Smooth muscle cell (in vitro differentiated cells): ENCODE measurements at regions not wholly inside any gene's neighbourhood (a gene's known extent, or its start where the extent isn't known, plus 50 kb on each side); places are given as distances from the start of the nearest gene placed in this dataset.
"Not testable (repeated sequence)": the region's sequence is repeated elsewhere in the genome, so short reads cannot be mapped to it uniquely, and the experiment has no call there.

Experiments used
- DNase-seq: peaks from one replicate; lab custom pipeline; 2025; ENCODE audit not compliant: unreplicated experiment; lab: John Stamatoyannopoulos, UW
- H2AFZ ChIP-seq: fragments of 200-600 bp; sonication (generic); 2 replicates; pipeline ENCODE4 v1.6.0; 2016; ENCODE audit warnings: antibody characterized with exemption, low read depth, mild to moderate bottlenecking
- H3F3A ChIP-seq: fragments of 200-600 bp; sonication (generic); 2 replicates; pipeline ENCODE4 v1.6.0; 2017; ENCODE audit warnings: antibody characterized with exemption, low read depth
- H3K27ac ChIP-seq: fragments of 200-600 bp; sonication (generic); 2 replicates; pipeline ENCODE4 v1.5.1; 2016; ENCODE audit warnings: low read depth, mild to moderate bottlenecking
- H3K27me3 ChIP-seq: fragments of 200-600 bp; sonication (generic); 2 replicates; pipeline ENCODE4 v1.6.1; 2016; ENCODE audit warnings: low read depth, mild to moderate bottlenecking
- H3K36me3 ChIP-seq: fragments of 200-600 bp; sonication (generic); 2 replicates; pipeline ENCODE4 v1.5.1; 2016; ENCODE audit warnings: low read depth
- H3K4me1 ChIP-seq: fragments of 200-600 bp; sonication (generic); 2 replicates; pipeline ENCODE4 v1.5.1; 2016; ENCODE audit warnings: low read depth
- H3K4me2 ChIP-seq: fragments of 200-600 bp; sonication (generic); 2 replicates; pipeline ENCODE4 v1.6.0; 2016; ENCODE audit warnings: mild to moderate bottlenecking
- H3K4me3 ChIP-seq: fragments of 200-600 bp; sonication (generic); 2 replicates; pipeline ENCODE4 v1.5.1; 2016; ENCODE audit warnings: mild to moderate bottlenecking
- H3K79me2 ChIP-seq: fragments of 200-600 bp; sonication (generic); 2 replicates; pipeline ENCODE4 v1.6.0; 2016; ENCODE audit warnings: low read depth, mild to moderate bottlenecking
- H3K9ac ChIP-seq: fragments of 200-600 bp; sonication (generic); 2 replicates; pipeline ENCODE4 v1.6.0; 2016; ENCODE audit warnings: low read depth
- H3K9me3 ChIP-seq: fragments of 200-600 bp; sonication (generic); replicated peaks from 2 replicates; pipeline ENCODE4 v1.5.1; 2016; ENCODE audit warnings: low read depth
- H4K20me1 ChIP-seq: fragments of 200-600 bp; sonication (generic); 2 replicates; pipeline ENCODE4 v1.6.0; 2016; ENCODE audit warnings: low read depth
- CTCF ChIP-seq: fragments of 200-600 bp; sonication (generic); IDR thresholded peaks from 2 replicates; pipeline ENCODE4 v1.5.1; 2017; ENCODE audit warnings: borderline replicate concordance, mild to moderate bottlenecking, antibody characterized with exemption; ENCODE audit not compliant: insufficient read depth, poor library complexity, severe bottlenecking
- WGBS: methylation state at CpG from one replicate; pipeline ENCODE4 v1.1.7; 2016; ENCODE audit warnings: low lambda C conversion rate; 5-methylcytosine and 5-hydroxymethylcytosine counted together

GRCh38 chr5:122615146-122615545, 159.7 kb upstream of the SNX2 start:
- H4K20me1 ChIP-seq, result no peaks in the 10 kb centered on the region
- no peaks in the 10 kb centered on the region for H3K27me3 ChIP-seq
- no peaks in the 10 kb centered on the region for H3K9me3 ChIP-seq
- no peak overlapping the region for H3K27ac ChIP-seq
- H2AFZ ChIP-seq, result no peak overlapping the region
- no peak for DNase-seq
- no peak overlapping the region for H3K4me2 ChIP-seq
- H3K36me3 ChIP-seq, result no peaks in the 10 kb centered on the region
- H3K9ac ChIP-seq, result no peak overlapping the region
- TF ChIP-seq CTCF, result no peak
- H3F3A ChIP-seq, result no peaks in the 10 kb centered on the region
- H3K4me1 ChIP-seq, result no peaks in the 10 kb centered on the region
- 82% methylated on average over 1 of the region's 1 CpG for WGBS
- no peak overlapping the region for H3K4me3 ChIP-seq
- H3K79me2 ChIP-seq, result no peaks in the 10 kb centered on the region

- no peak overlapping the region for H3K4me3 ChIP-seq
- no peaks in the 10 kb centered on the region for H3F3A ChIP-seq
- no peaks in the 10 kb centered on the region for H3K27me3 ChIP-seq
- TF ChIP-seq CTCF, result no peak
- no peaks in the 10 kb centered on the region for H3K4me1 ChIP-seq
- no peak overlapping the region for H3K4me2 ChIP-seq
- no peak overlapping the region for H2AFZ ChIP-seq
- DNase-seq, result no peak
- no peaks in the 10 kb centered on the region for H3K9me3 ChIP-seq
- no peak overlapping the region for H3K9ac ChIP-seq
- H3K36me3 ChIP-seq, result no peaks in the 10 kb centered on the region
- H3K27ac ChIP-seq, result no peak overlapping the region
- no peaks in the 10 kb centered on the region for H4K20me1 ChIP-seq
- no peaks in the 10 kb centered on the region for H3K79me2 ChIP-seq
These were observed 159.0 kb upstream of the SNX2 start for GRCh38 chr5:122615832-122616231.

GRCh38 chr5:122618046-122618445, 156.8 kb upstream of the SNX2 start:
- H3F3A ChIP-seq, H3K36me3 ChIP-seq, H3K9me3 ChIP-seq, H3K9ac ChIP-seq, H3K4me3 ChIP-seq, H3K4me2 ChIP-seq, H3K4me1 ChIP-seq, H3K27me3 ChIP-seq, H3K79me2 ChIP-seq, H4K20me1 ChIP-seq, H3K27ac ChIP-seq, H2AFZ ChIP-seq, DNase-seq: not testable (repeated sequence)
- 92% methylated on average over 5 of the region's 5 CpGs for WGBS

GRCh38 chr5:122620768-122621167, 154.1 kb upstream of the SNX2 start:
- H3K36me3 ChIP-seq, H3K27ac ChIP-seq, H3K4me2 ChIP-seq, H3K9me3 ChIP-seq, H2AFZ ChIP-seq, H3K79me2 ChIP-seq, H4K20me1 ChIP-seq, H3K4me3 ChIP-seq, H3K4me1 ChIP-seq, DNase-seq, H3K27me3 ChIP-seq, H3K9ac ChIP-seq, H3F3A ChIP-seq: not testable (repeated sequence)
- 93% methylated on average over 4 of the region's 4 CpGs for WGBS

- H3F3A ChIP-seq, H2AFZ ChIP-seq, H3K27ac ChIP-seq, H3K9ac ChIP-seq, H4K20me1 ChIP-seq, H3K36me3 ChIP-seq, DNase-seq, H3K4me1 ChIP-seq, H3K27me3 ChIP-seq, H3K9me3 ChIP-seq, H3K4me3 ChIP-seq, H3K79me2 ChIP-seq, H3K4me2 ChIP-seq: not testable (repeated sequence)
- 93% methylated on average over 4 of the region's 4 CpGs for WGBS
These were observed 146.2 kb upstream of the SNX2 start for GRCh38 chr5:122628714-122629113.
